Tibial nerve (tissue), 4 donors: ENCODE measurements at regions not wholly inside any gene's neighbourhood (a gene's known extent, or its start where the extent isn't known, plus 50 kb on each side); places are given as distances from the start of the nearest gene placed in this dataset.
"Not testable (repeated sequence)": the region's sequence is repeated elsewhere in the genome, so short reads cannot be mapped to it uniquely, and the experiment has no call there.

ENCODE experiments used
- CTCF ChIP-seq, 5 experiments: fragments of 200-600 bp in 3 of 5; fragments of 450-650 bp in 2 of 5; sonication (generic) in 3 of 5; IDR thresholded peaks; one replicate each; pipeline ENCODE4 v1.5.1; 2016 to 2019; ENCODE audit warnings: antibody characterized with exemption in 5 of 5, mild to moderate bottlenecking in 3 of 5, moderate library complexity in 2 of 5
- EP300 ChIP-seq, 2 donors: sonication (generic); formaldehyde crosslinking; IDR thresholded peaks; one replicate each; pipeline ENCODE4 v1.6.1; 2017; ENCODE audit warnings: antibody characterized with exemption in 2 of 2, mild to moderate bottlenecking in 1 of 2
- POLR2A ChIP-seq, 2 donors: fragments of 450-650 bp; IDR thresholded peaks; one replicate each; pipeline ENCODE4 v1.6.1; 2017; ENCODE audit warnings: antibody characterized with exemption in 2 of 2, mild to moderate bottlenecking in 2 of 2, moderate library complexity in 2 of 2

GRCh38 chr11:3532958-3533357 is 108.8 kb downstream of the ART5 start:
- TF ChIP-seq CTCF, POLR2A, EP300 (IDR thresholded peaks at IDR 0.05): not testable (repeated sequence)
